Neutrophil (primary cell): ENCODE measurements at regions not wholly inside any gene's neighbourhood (a gene's known extent, or its start where the extent isn't known, plus 50 kb on each side); places are given as distances from the start of the nearest gene placed in this dataset.

Experiments
- H3K27ac ChIP-seq: fragments of 200-600 bp; sonication (generic); 2 replicates; pipeline ENCODE4 v1.5.1; 2016; ENCODE audit warnings: mild to moderate bottlenecking, moderate library complexity
- H3K27me3 ChIP-seq: fragments of 200-600 bp; sonication (generic); 2 replicates; pipeline ENCODE4 v1.6.0; 2016; ENCODE audit warnings: mild to moderate bottlenecking
- H3K36me3 ChIP-seq: fragments of 200-600 bp; sonication (generic); 2 replicates; pipeline ENCODE4 v1.5.1; 2017
- H3K4me1 ChIP-seq, 2 experiments: fragments of 200-600 bp in 1 of 2; sonication (generic) in 1 of 2; 1 replicate in 1 of 2; 2 replicates in 1 of 2; pipeline versions ENCODE4 v1.5.1 to v1.6.1; 2013 to 2016; ENCODE audit warnings: low read depth in 1 of 2, low read length in 1 of 2, mild to moderate bottlenecking in 1 of 2, moderate library complexity in 1 of 2; ENCODE audit not compliant: control insufficient read depth in 1 of 2, insufficient read depth in 1 of 2
- H3K4me3 ChIP-seq, 2 experiments: fragments of 200-600 bp in 1 of 2; sonication (generic) in 1 of 2; 1 replicate in 1 of 2; 2 replicates in 1 of 2; pipeline ENCODE4 v1.5.1; 2013 to 2016; ENCODE audit warnings: low read depth in 1 of 2, low read length in 1 of 2, mild to moderate bottlenecking in 1 of 2, moderate library complexity in 1 of 2
- H3K9me3 ChIP-seq: fragments of 200-600 bp; sonication (generic); 2 replicates; pipeline ENCODE4 v1.5.1; 2016
- CTCF ChIP-seq: fragments of 200-600 bp; sonication (generic); IDR thresholded peaks from 2 replicates; pipeline ENCODE4 v1.5.1; 2016; ENCODE audit warnings: antibody characterized with exemption

GRCh38 chr1:209143916-209144315 is 439.6 kb upstream of the CAMK1G start:
- no peaks in the 10 kb centered on the region for H3K36me3 ChIP-seq
- TF ChIP-seq CTCF = no peak
- H3K9me3 ChIP-seq = no peaks in the 10 kb centered on the region
- H3K4me3 ChIP-seq = no peak overlapping the region
- H3K4me1 ChIP-seq = no peaks in the 10 kb centered on the region
- H3K27ac ChIP-seq = no peak overlapping the region
- H3K27me3 ChIP-seq = no peaks in the 10 kb centered on the region

GRCh38 chr1:209150114-209150513 is 433.4 kb upstream of the CAMK1G start:
- no peaks in the 10 kb centered on the region for H3K27me3 ChIP-seq
- no peaks in the 10 kb centered on the region for H3K9me3 ChIP-seq
- no peak overlapping the region for H3K27ac ChIP-seq
- H3K36me3 ChIP-seq = no peaks in the 10 kb centered on the region
- no peak overlapping the region for H3K4me3 ChIP-seq
- H3K4me1 ChIP-seq = no peaks in the 10 kb centered on the region
- no peak for TF ChIP-seq CTCF

- Histone ChIP-seq H3K27ac (no peak overlapping the region), H3K4me1 (no peaks in the 10 kb centered on the region), H3K4me3 (no peak overlapping the region), H3K27me3 (no peaks in the 10 kb centered on the region), H3K9me3 (no peaks in the 10 kb centered on the region), H3K36me3 (no peaks in the 10 kb centered on the region)
- no peak for TF ChIP-seq CTCF
Observed at GRCh38 chr1:209153411-209153810, 430.1 kb upstream of the CAMK1G start.

- H3K27ac ChIP-seq = no peak overlapping the region
- no peaks in the 10 kb centered on the region for H3K27me3 ChIP-seq
- H3K4me1 ChIP-seq = no peaks in the 10 kb centered on the region
- H3K36me3 ChIP-seq = no peaks in the 10 kb centered on the region
- no peak for TF ChIP-seq CTCF
- H3K9me3 ChIP-seq = no peaks in the 10 kb centered on the region
- H3K4me3 ChIP-seq = no peak overlapping the region
Observed at GRCh38 chr1:209154912-209155311, 428.6 kb upstream of the CAMK1G start.

GRCh38 chr1:209155546-209155945 is 428.0 kb upstream of the CAMK1G start:
- H3K36me3 ChIP-seq = no peaks in the 10 kb centered on the region
- TF ChIP-seq CTCF = no peak
- no peak overlapping the region for H3K27ac ChIP-seq
- H3K4me3 ChIP-seq = no peak overlapping the region
- no peaks in the 10 kb centered on the region for H3K9me3 ChIP-seq
- no peaks in the 10 kb centered on the region for H3K4me1 ChIP-seq
- H3K27me3 ChIP-seq = no peaks in the 10 kb centered on the region

GRCh38 chr1:209156991-209157390 is 426.5 kb upstream of the CAMK1G start:
- no peak overlapping the region for H3K4me3 ChIP-seq
- H3K9me3 ChIP-seq = no peaks in the 10 kb centered on the region
- H3K36me3 ChIP-seq = no peaks in the 10 kb centered on the region
- H3K4me1 ChIP-seq = no peaks in the 10 kb centered on the region
- H3K27ac ChIP-seq = no peak overlapping the region
- no peak for TF ChIP-seq CTCF
- H3K27me3 ChIP-seq = no peaks in the 10 kb centered on the region
